HG03432 (cell line): ENCODE measurements at regions not wholly inside any gene's neighbourhood (a gene's known extent, or its start where the extent isn't known, plus 50 kb on each side); places are given as distances from the start of the nearest gene placed in this dataset.
"Not testable (repeated sequence)": the region's sequence is repeated elsewhere in the genome, so short reads cannot be mapped to it uniquely, and the experiment has no call there.

Source experiments
- ATAC-seq: cut with Tn5 transposase; IDR thresholded peaks from one replicate; pipeline ENCODE4 v1.9.1; 2021; ENCODE audit warnings: mild to moderate bottlenecking, moderate library complexity; ENCODE audit not compliant: unreplicated experiment

- ATAC-seq, result no peak
These were observed 401.4 kb upstream of the MYT1L start for GRCh38 chr2:2732331-2733119.

- ATAC-seq, result no peak
These were observed 400.8 kb upstream of the MYT1L start for GRCh38 chr2:2731816-2732284.

GRCh38 chr2:2731101-2731815 lies 400.2 kb upstream of the MYT1L start:
- no peak for ATAC-seq

- no peak for ATAC-seq
These were observed 399.3 kb upstream of the MYT1L start for GRCh38 chr2:2730301-2730833.

- ATAC-seq, result no peak
These were observed 398.2 kb upstream of the MYT1L start for GRCh38 chr2:2729246-2729645.

GRCh38 chr2:2728635-2729034 lies 397.6 kb upstream of the MYT1L start:
- no peak for ATAC-seq

GRCh38 chr2:2727876-2728511 lies 396.9 kb upstream of the MYT1L start:
- no peak for ATAC-seq

- no peak for ATAC-seq
These were observed 395.1 kb upstream of the MYT1L start for GRCh38 chr2:2726163-2726562.

- ATAC-seq, result no peak
These were observed 392.0 kb upstream of the MYT1L start for GRCh38 chr2:2723064-2723463.

- no peak for ATAC-seq
These were observed 390.3 kb upstream of the MYT1L start for GRCh38 chr2:2721296-2721835.

- ATAC-seq, result not testable (repeated sequence)
These were observed 389.7 kb upstream of the MYT1L start for GRCh38 chr2:2720806-2721205.

- no peak for ATAC-seq
These were observed 389.3 kb upstream of the MYT1L start for GRCh38 chr2:2720351-2720750.

- ATAC-seq, result no peak
These were observed 388.7 kb upstream of the MYT1L start for GRCh38 chr2:2719781-2720180.

- ATAC-seq, result no peak
These were observed 387.9 kb upstream of the MYT1L start for GRCh38 chr2:2719015-2719414.

GRCh38 chr2:2717406-2717805 lies 386.3 kb upstream of the MYT1L start:
- no peak for ATAC-seq

- ATAC-seq, result no peak
These were observed 385.7 kb upstream of the MYT1L start for GRCh38 chr2:2716771-2717170.

- ATAC-seq, result no peak
These were observed 384.2 kb upstream of the MYT1L start for GRCh38 chr2:2715036-2715818.

GRCh38 chr2:2714408-2714807 lies 383.3 kb upstream of the MYT1L start:
- no peak for ATAC-seq

GRCh38 chr2:2709431-2709770 lies 378.3 kb upstream of the MYT1L start:
- ATAC-seq, result no peak

GRCh38 chr2:2708575-2709430 lies 377.7 kb upstream of the MYT1L start:
- ATAC-seq, result no peak
